Neural cell (in vitro differentiated cells): ENCODE measurements at regions not wholly inside any gene's neighbourhood (a gene's known extent, or its start where the extent isn't known, plus 50 kb on each side); places are given as distances from the start of the nearest gene placed in this dataset.

Experiments
- H2AFZ ChIP-seq: fragments of 200-600, 300-800 bp; sonication (generic), shearing (Covaris generic); 2 replicates; pipeline ENCODE4 v1.6.0; 2014; ENCODE audit warnings: low read depth, mild to moderate bottlenecking, antibody characterized with exemption, low read length, moderate library complexity
- H3F3A ChIP-seq: fragments of 200-600 bp; shearing (Covaris generic); 2 replicates; pipeline ENCODE4 v1.6.1; 2016; ENCODE audit warnings: mild to moderate bottlenecking, moderate library complexity, mixed read lengths, antibody characterized with exemption, low read length; ENCODE audit not compliant: insufficient read depth, poor library complexity, severe bottlenecking
- H3K27ac ChIP-seq: fragments of 200-600, 300-800 bp; sonication (generic), shearing (Covaris generic); 2 replicates; pipeline ENCODE4 v1.5.1; 2014; ENCODE audit warnings: mild to moderate bottlenecking, low read length, moderate library complexity
- H3K27me3 ChIP-seq: fragments of 300-800, 200-600 bp; sonication (generic), shearing (Covaris generic); 2 replicates; pipeline ENCODE4 v1.6.0; 2014; ENCODE audit warnings: mild to moderate bottlenecking, low read depth, low read length, moderate library complexity; ENCODE audit not compliant: insufficient read depth
- H3K36me3 ChIP-seq: fragments of 300-800, 200-600 bp; sonication (generic), shearing (Covaris generic); 2 replicates; pipeline ENCODE4 v1.5.1; 2014; ENCODE audit warnings: mild to moderate bottlenecking, antibody characterized with exemption, low read length, moderate library complexity; ENCODE audit not compliant: insufficient read depth
- H3K4me2 ChIP-seq: fragments of 300-800, 200-600 bp; sonication (generic), shearing (Covaris generic); 2 replicates; pipeline ENCODE4 v1.6.0; 2014; ENCODE audit warnings: mild to moderate bottlenecking, low read length
- H3K4me3 ChIP-seq: fragments of 300-800, 200-600 bp; sonication (generic), shearing (Covaris generic); 2 replicates; pipeline ENCODE4 v1.5.1; 2014; ENCODE audit warnings: mild to moderate bottlenecking, low read length, moderate library complexity
- H3K79me2 ChIP-seq: fragments of 200-600 bp; shearing (Covaris generic); replicated peaks from 2 replicates; pipeline ENCODE4 v1.6.0; 2014; ENCODE audit warnings: mild to moderate bottlenecking, low read length, moderate library complexity; ENCODE audit not compliant: insufficient read depth
- H3K9ac ChIP-seq: fragments of 300-800, 200-600 bp; sonication (generic), shearing (Covaris generic); 2 replicates; pipeline ENCODE4 v1.6.1; 2016; ENCODE audit warnings: mild to moderate bottlenecking, low read length, mixed read lengths
- H3K9me2 ChIP-seq: fragments of 200-600 bp; shearing (Covaris generic); 2 replicates; pipeline ENCODE4 v1.6.1; 2016; ENCODE audit warnings: mild to moderate bottlenecking, low read length, mixed read lengths; ENCODE audit not compliant: insufficient read depth
- H3K9me3 ChIP-seq: fragments of 200-600, 300-800 bp; sonication (generic), shearing (Covaris generic); 2 replicates; pipeline ENCODE4 v1.6.1; 2016; ENCODE audit warnings: mild to moderate bottlenecking, mixed run types, low read length, moderate library complexity, mixed read lengths
- H4K20me1 ChIP-seq: fragments of 200-600 bp; shearing (Covaris generic); 2 replicates; pipeline ENCODE4 v1.6.1; 2016; ENCODE audit warnings: mild to moderate bottlenecking, mixed run types; ENCODE audit not compliant: insufficient read depth
- CTCF ChIP-seq: fragments of 450-650 bp; IDR thresholded peaks from 2 replicates; pipeline ENCODE4 v1.5.1; 2014; ENCODE audit warnings: antibody characterized with exemption, mild to moderate bottlenecking, moderate library complexity; ENCODE audit not compliant: poor library complexity, severe bottlenecking
- EP300 ChIP-seq: fragments of 450-650 bp; conservative IDR thresholded peaks from 2 replicates; pipeline ENCODE4 v1.6.1; 2014; ENCODE audit warnings: antibody characterized with exemption, mild to moderate bottlenecking, moderate library complexity; ENCODE audit not compliant: poor library complexity, severe bottlenecking
- EZH2 ChIP-seq: fragments of 200-600, 300-800 bp; shearing (Covaris generic), sonication (generic); IDR thresholded peaks from 2 replicates; pipeline ENCODE4 v1.6.1; 2014; ENCODE audit warnings: antibody characterized with exemption, low read length, borderline replicate concordance, mild to moderate bottlenecking; ENCODE audit not compliant: insufficient read depth, poor library complexity, severe bottlenecking
- MXI1 ChIP-seq: fragments of 450-650 bp; conservative IDR thresholded peaks from 2 replicates; pipeline ENCODE4 v1.6.1; 2014; ENCODE audit warnings: antibody characterized with exemption, mild to moderate bottlenecking; ENCODE audit not compliant: poor library complexity, severe bottlenecking
- POLR2AphosphoS5 ChIP-seq: IDR thresholded peaks from 2 replicates; pipeline ENCODE4 v1.6.1; 2012
- RAD21 ChIP-seq: fragments of 450-650 bp; conservative IDR thresholded peaks from 2 replicates; pipeline ENCODE4 v1.6.1; 2014; ENCODE audit warnings: antibody characterized with exemption, mild to moderate bottlenecking, moderate library complexity
- SMC3 ChIP-seq: fragments of 450-650 bp; conservative IDR thresholded peaks from 2 replicates; pipeline ENCODE4 v1.6.1; 2014; ENCODE audit warnings: antibody characterized with exemption, mild to moderate bottlenecking, moderate library complexity; ENCODE audit not compliant: poor library complexity
- TAF1 ChIP-seq: IDR thresholded peaks from 2 replicates; pipeline ENCODE4 v1.6.1; 2012; ENCODE audit warnings: low read depth
- TF ChIP-seq, protein P1 (sequence below): IDR thresholded peaks from 2 replicates; pipeline ENCODE4 v1.6.1; 2012; ENCODE audit warnings: borderline replicate concordance

DNA sequence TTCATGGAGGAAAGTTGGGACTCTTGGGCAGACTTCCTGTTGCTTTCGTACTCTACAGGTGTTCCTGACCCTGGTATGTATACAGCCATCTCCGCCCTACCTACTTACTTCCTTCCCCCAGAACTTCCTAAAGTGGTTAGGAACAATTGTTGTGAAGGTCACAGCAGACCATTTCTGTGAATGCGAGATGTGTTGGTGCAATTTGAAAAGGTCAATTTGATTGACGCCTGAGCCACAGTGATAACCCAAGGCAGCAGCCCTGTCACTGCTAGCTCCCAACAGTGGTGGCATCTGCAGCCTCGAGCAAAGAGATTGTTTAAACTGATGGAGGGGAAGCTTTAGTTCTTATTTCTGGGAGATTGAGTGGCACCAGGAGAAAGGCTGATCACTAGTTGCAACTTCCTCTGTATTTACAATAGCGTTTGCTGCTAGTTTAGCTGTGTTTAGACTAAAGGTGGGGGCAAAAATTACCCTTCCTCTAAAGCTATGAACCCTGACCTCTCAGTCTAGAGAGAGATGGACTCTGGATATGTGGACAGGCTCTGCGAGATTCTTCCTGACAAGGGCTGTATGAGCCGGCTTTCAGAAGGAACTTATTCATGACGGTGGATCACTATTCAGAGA, 78.3 kb upstream of the MAP4K3 start:
- Histone ChIP-seq H3F3A (no peaks in the 10 kb centered on the region), H3K9me3 (no peaks in the 10 kb centered on the region), H3K36me3 (no peaks in the 10 kb centered on the region), H4K20me1 (no peaks in the 10 kb centered on the region), H3K4me3 (no peak overlapping the region), H3K9ac (no peak overlapping the region), H3K79me2 (no peaks in the 10 kb centered on the region), H3K4me2 (no peak overlapping the region), H3K27me3 (no peaks in the 10 kb centered on the region), H2AFZ (no peak overlapping the region), H3K9me2 (no peaks in the 10 kb centered on the region), H3K27ac (no peak overlapping the region)
- TF ChIP-seq CTCF (no peak), POLR2AphosphoS5 (no peak), EZH2 (no peak), MXI1 (no peak), TAF1 (no peak), RAD21 (no peak), EP300 (no peak), SMC3 (no peak)
- TF ChIP-seq, protein P1, sequence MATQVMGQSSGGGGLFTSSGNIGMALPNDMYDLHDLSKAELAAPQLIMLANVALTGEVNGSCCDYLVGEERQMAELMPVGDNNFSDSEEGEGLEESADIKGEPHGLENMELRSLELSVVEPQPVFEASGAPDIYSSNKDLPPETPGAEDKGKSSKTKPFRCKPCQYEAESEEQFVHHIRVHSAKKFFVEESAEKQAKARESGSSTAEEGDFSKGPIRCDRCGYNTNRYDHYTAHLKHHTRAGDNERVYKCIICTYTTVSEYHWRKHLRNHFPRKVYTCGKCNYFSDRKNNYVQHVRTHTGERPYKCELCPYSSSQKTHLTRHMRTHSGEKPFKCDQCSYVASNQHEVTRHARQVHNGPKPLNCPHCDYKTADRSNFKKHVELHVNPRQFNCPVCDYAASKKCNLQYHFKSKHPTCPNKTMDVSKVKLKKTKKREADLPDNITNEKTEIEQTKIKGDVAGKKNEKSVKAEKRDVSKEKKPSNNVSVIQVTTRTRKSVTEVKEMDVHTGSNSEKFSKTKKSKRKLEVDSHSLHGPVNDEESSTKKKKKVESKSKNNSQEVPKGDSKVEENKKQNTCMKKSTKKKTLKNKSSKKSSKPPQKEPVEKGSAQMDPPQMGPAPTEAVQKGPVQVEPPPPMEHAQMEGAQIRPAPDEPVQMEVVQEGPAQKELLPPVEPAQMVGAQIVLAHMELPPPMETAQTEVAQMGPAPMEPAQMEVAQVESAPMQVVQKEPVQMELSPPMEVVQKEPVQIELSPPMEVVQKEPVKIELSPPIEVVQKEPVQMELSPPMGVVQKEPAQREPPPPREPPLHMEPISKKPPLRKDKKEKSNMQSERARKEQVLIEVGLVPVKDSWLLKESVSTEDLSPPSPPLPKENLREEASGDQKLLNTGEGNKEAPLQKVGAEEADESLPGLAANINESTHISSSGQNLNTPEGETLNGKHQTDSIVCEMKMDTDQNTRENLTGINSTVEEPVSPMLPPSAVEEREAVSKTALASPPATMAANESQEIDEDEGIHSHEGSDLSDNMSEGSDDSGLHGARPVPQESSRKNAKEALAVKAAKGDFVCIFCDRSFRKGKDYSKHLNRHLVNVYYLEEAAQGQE: no peak

DNA sequence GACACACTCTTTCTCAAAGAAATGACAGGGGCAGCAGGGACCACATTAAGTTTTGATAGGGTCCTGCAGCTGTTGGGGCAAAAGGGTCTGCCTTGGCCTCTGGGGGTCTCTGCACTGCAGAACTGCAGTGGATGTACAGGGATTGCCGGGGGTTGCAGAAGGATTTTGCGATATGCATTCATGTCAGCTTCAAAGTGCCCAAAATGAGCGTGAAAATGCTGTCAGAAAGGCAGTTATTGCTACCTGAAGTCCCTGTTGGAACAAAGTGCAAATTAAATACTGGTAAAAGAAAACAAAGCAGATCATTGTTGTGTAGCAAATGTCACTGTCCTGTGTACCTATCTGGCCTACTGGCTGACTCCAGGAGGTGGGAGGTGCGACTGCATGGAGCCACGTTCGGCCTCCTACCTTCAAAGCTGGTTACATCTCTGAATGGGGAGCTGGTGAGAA, 78.8 kb upstream of the MAP4K3 start:
- H3K79me2 ChIP-seq: no peaks in the 10 kb centered on the region
- H2AFZ ChIP-seq: no peak overlapping the region
- H3K27me3 ChIP-seq: no peaks in the 10 kb centered on the region
- no peak overlapping the region for H3K4me3 ChIP-seq
- H3K4me2 ChIP-seq: no peak overlapping the region
- H3K9me3 ChIP-seq: no peaks in the 10 kb centered on the region
- no peaks in the 10 kb centered on the region for H3K36me3 ChIP-seq
- H3F3A ChIP-seq: no peaks in the 10 kb centered on the region
- no peak overlapping the region for H3K9ac ChIP-seq
- H3K27ac ChIP-seq: no peak overlapping the region
- TF ChIP-seq CTCF (no peak), SMC3 (no peak), TAF1 (no peak), MXI1 (no peak), RAD21 (no peak), EP300 (no peak), EZH2 (no peak), POLR2AphosphoS5 (no peak)
- TF ChIP-seq, protein P1: no peak
- no peaks in the 10 kb centered on the region for H3K9me2 ChIP-seq
- no peaks in the 10 kb centered on the region for H4K20me1 ChIP-seq
